Sigmoid colon (tissue), 6 donors: ENCODE measurements at regions not wholly inside any gene's neighbourhood (a gene's known extent, or its start where the extent isn't known, plus 50 kb on each side); places are given as distances from the start of the nearest gene placed in this dataset.

ENCODE experiments used
- DNase-seq: peaks from one replicate; pipeline ENCODE4 v3.0.0-alpha.2; 2019
- H3K27ac ChIP-seq, 4 donors: fragments of 200-600 bp; sonication (generic); one replicate each; pipeline ENCODE4 v1.5.1; 2016 to 2019; ENCODE audit warnings: mild to moderate bottlenecking in 1 of 4
- H3K27me3 ChIP-seq, 3 donors: fragments of 200-600 bp; sonication (generic); one replicate each; pipeline ENCODE4 v1.5.1; 2019; ENCODE audit warnings: mild to moderate bottlenecking in 1 of 3
- H3K36me3 ChIP-seq, 4 donors: fragments of 200-600 bp; sonication (generic); one replicate each; pipeline ENCODE4 v1.5.1; 2016 to 2019
- H3K4me1 ChIP-seq, 4 donors: fragments of 200-600 bp; sonication (generic); one replicate each; pipeline ENCODE4 v1.5.1; 2017 to 2019
- H3K4me3 ChIP-seq, 4 donors: fragments of 200-600 bp; sonication (generic); one replicate each; pipeline ENCODE4 v1.5.1; 2017 to 2019; ENCODE audit warnings: mild to moderate bottlenecking in 2 of 4, moderate library complexity in 1 of 4
- H3K9me3 ChIP-seq, 4 donors: fragments of 200-600 bp in 3 of 4; sonication (generic) in 3 of 4; one replicate each; pipeline versions ENCODE4 v1.5.1 to v1.6.1; 2013 to 2019
- EP300 ChIP-seq, 4 donors: sonication (generic); formaldehyde crosslinking; IDR thresholded peaks; one replicate each; pipeline ENCODE4 v1.6.1; 2017; ENCODE audit warnings: antibody characterized with exemption in 4 of 4
- POLR2A ChIP-seq, 2 donors: fragments of 450-650 bp; IDR thresholded peaks; one replicate each; pipeline ENCODE4 v1.6.1; 2016; ENCODE audit warnings: antibody characterized with exemption in 2 of 2, mild to moderate bottlenecking in 2 of 2, moderate library complexity in 2 of 2
- POLR2AphosphoS5 ChIP-seq, 4 donors: sonication (generic); formaldehyde crosslinking; IDR thresholded peaks; one replicate each; pipeline ENCODE4 v1.6.1; 2017; ENCODE audit warnings: antibody characterized with exemption in 4 of 4
- WGBS, 2 donors: extraction: QIAGEN DNeasy Blood & Tissue Kit; methylation state at CpG; one replicate each; pipeline ENCODE4 v1.1.7; 2013; 5-methylcytosine and 5-hydroxymethylcytosine counted together
- intact Hi-C: fragments of 100-400 bp; cut with DNase I; formaldehyde crosslinking; loops from one replicate; pipeline ENCODE4 v1.15.1; 2023
- TF ChIP-seq, protein P1 (sequence below), 4 experiments: fragments of 450-650 bp in 3 of 4; fragments of 200-600 bp in 1 of 4; IDR thresholded peaks; one replicate each; pipeline ENCODE4 v1.5.1; 2016 to 2019; ENCODE audit warnings: antibody characterized with exemption in 4 of 4, mild to moderate bottlenecking in 3 of 4, moderate library complexity in 2 of 4
- donor health status: healthy with polysubstance abuse.
- donor health status: healthy.

DNA sequence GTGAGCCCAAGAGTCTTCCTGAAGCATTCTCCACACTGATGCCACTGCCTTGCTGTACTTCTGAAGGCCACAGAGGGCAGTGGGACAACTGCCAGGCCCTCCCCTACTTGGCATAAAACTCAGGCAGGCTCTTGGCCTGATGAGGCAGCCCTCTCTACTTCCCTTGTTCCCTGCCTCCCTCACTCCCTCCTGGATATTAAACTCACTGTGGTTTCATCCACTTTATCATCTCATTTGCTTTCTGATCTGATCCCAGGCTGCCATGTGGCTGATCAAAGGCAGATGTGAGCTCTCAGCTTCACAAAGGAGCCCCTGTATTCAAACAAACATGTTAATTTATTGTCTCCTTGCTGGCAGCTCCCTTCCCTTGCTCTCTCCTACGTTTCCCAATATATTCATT is 533.5 kb downstream of the IGSF11 start:
- Histone ChIP-seq H3K27me3 (no peaks in the 10 kb centered on the region), H3K4me3 (no peak overlapping the region), H3K4me1 (peaks cover 0 to 22% (median 19%) of the 10 kb centered on the region in 4 donors), H3K9me3 (no peaks in the 10 kb centered on the region), H3K36me3 (no peaks in the 10 kb centered on the region), H3K27ac (peak overlapping the region in 3 of 4 donors; percentile 49 to 66 (median 64))
- TF ChIP-seq POLR2A (IDR thresholded peaks at IDR 0.05), result no peak
- TF ChIP-seq, protein P1, sequence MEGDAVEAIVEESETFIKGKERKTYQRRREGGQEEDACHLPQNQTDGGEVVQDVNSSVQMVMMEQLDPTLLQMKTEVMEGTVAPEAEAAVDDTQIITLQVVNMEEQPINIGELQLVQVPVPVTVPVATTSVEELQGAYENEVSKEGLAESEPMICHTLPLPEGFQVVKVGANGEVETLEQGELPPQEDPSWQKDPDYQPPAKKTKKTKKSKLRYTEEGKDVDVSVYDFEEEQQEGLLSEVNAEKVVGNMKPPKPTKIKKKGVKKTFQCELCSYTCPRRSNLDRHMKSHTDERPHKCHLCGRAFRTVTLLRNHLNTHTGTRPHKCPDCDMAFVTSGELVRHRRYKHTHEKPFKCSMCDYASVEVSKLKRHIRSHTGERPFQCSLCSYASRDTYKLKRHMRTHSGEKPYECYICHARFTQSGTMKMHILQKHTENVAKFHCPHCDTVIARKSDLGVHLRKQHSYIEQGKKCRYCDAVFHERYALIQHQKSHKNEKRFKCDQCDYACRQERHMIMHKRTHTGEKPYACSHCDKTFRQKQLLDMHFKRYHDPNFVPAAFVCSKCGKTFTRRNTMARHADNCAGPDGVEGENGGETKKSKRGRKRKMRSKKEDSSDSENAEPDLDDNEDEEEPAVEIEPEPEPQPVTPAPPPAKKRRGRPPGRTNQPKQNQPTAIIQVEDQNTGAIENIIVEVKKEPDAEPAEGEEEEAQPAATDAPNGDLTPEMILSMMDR (IDR thresholded peaks at IDR 0.05), result no peak
- TF ChIP-seq EP300 (IDR thresholded peaks at IDR 0.05), result no peak
- TF ChIP-seq POLR2AphosphoS5 (IDR thresholded peaks at IDR 0.05), result peak in 1 of 4 donors; percentile 27
- 7 to 19% methylated on average over 1 of the region's 1 CpG for WGBS, 2 donors
- DNase-seq, result peak; percentile 86
- intact Hi-C loops, result no loop called here

DNA sequence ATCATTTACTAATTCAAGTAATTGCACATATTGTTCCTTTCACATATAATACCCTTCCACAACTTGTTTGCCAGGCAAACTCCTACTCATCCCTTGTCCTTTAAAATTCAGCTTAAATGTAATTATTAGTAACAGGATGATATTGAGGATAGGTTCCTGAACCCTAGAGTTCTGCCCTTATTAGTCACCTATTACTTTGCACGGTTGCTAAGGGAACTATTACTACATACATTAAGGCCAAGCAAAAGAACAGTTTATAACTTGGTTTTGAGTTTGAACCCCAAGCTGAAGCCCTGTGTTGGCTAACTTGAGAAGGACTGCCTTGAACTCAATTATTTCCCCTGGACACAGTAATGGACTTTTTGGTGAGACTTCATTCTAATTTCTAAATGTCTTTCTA is 529.7 kb downstream of the IGSF11 start:
- Histone ChIP-seq H3K27me3 (no peaks in the 10 kb centered on the region), H3K9me3 (no peaks in the 10 kb centered on the region), H3K36me3 (no peaks in the 10 kb centered on the region), H3K4me1 (peaks cover 0 to 22% (median 19%) of the 10 kb centered on the region in 4 donors), H3K27ac (no peak overlapping the region), H3K4me3 (no peak overlapping the region)
- intact Hi-C loops, result no loop called here
- TF ChIP-seq POLR2A (IDR thresholded peaks at IDR 0.05) (no peak), EP300 (IDR thresholded peaks at IDR 0.05) (no peak), POLR2AphosphoS5 (IDR thresholded peaks at IDR 0.05) (no peak)
- TF ChIP-seq, protein P1 (IDR thresholded peaks at IDR 0.05), result no peak
- no peak for DNase-seq
- 87 to 100% methylated on average over 1 of the region's 1 CpG for WGBS, 2 donors

DNA sequence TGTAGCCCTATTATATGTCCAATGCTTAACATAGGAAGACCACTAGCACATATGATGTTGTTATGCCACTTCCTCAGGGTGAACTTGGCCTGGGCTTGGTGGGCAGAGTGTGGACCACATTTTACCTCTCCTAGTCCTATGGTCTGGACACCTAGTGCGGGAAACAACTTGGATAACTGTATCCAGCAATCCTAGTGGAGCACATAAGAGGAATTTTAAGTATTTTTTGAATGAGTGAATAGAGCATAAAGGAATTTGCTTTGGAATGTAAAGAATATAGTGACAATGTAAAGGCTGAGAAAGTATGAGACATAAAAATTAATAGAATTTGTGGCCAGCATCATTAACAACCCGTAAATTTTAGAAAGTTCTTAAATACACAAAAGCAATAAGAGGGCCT is 528.9 kb downstream of the IGSF11 start:
- no peak overlapping the region for H3K27ac ChIP-seq
- no peak for DNase-seq
- H3K27me3 ChIP-seq, result no peaks in the 10 kb centered on the region
- WGBS, 2 donors, result 87 to 89% methylated on average over 2 of the region's 2 CpGs
- intact Hi-C loops, result no loop called here
- H3K9me3 ChIP-seq, result no peaks in the 10 kb centered on the region
- peaks cover 0 to 17% (median 12%) of the 10 kb centered on the region in 4 donors for H3K4me1 ChIP-seq
- H3K4me3 ChIP-seq, result no peak overlapping the region
- H3K36me3 ChIP-seq, result no peaks in the 10 kb centered on the region
- no peak for TF ChIP-seq EP300 (IDR thresholded peaks at IDR 0.05)

DNA sequence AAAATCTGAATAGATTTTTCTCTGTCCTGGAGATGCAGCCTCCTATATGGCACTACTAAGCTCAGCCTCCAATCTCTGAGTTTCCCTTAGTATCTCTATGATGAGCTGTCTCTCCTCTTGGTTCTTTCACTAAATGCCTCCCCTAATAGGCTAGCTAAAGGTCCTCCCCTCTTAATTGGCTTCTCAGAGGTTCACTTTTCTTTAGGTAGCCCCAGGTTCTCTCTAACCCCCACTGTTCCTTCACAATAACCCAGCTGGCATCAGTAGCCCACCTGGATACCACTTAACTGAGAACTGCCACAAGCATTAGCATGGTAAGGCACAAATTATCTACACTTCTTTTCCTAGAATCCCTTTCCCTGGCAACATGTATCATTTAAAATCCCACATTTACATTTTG is 523.2 kb downstream of the IGSF11 start:
- H3K27ac ChIP-seq, result no peak overlapping the region
- DNase-seq, result no peak
- H3K4me1 ChIP-seq, result peaks cover 0 to 4% (median 0%) of the 10 kb centered on the region in 4 donors
- intact Hi-C loops, result no loop called here
- H3K27me3 ChIP-seq, result no peaks in the 10 kb centered on the region
- TF ChIP-seq, protein P1 (IDR thresholded peaks at IDR 0.05), result no peak
- TF ChIP-seq POLR2A (IDR thresholded peaks at IDR 0.05), result no peak
- no peak for TF ChIP-seq EP300 (IDR thresholded peaks at IDR 0.05)
- TF ChIP-seq POLR2AphosphoS5 (IDR thresholded peaks at IDR 0.05), result no peak
- no peaks in the 10 kb centered on the region for H3K9me3 ChIP-seq
- H3K36me3 ChIP-seq, result no peaks in the 10 kb centered on the region
- H3K4me3 ChIP-seq, result no peak overlapping the region

DNA sequence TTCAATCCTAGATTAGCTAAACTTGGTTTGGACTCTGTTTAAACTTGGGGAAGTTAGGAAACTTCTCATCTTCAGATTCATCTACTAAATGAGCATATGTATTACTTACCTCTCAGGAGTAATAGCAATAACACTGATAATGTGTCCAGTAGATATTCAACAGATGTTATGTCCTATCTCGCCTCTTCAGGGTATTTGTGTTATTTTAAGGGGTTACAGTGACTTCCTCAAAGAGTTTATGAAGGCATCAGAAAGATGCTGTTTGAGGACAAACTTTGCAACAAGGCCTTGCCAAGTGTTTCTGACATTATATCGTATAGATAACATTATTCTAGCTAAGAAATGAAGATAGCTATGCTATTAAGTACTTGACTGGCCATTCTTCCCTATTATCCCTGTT is 522.3 kb downstream of the IGSF11 start:
- no peaks in the 10 kb centered on the region for H3K36me3 ChIP-seq
- no peaks in the 10 kb centered on the region for H3K27me3 ChIP-seq
- no peak for DNase-seq
- intact Hi-C loops, result no loop called here
- H3K4me1 ChIP-seq, result peaks cover 0 to 4% (median 0%) of the 10 kb centered on the region in 4 donors
- TF ChIP-seq, protein P1 (IDR thresholded peaks at IDR 0.05), result no peak
- no peak for TF ChIP-seq POLR2AphosphoS5 (IDR thresholded peaks at IDR 0.05)
- no peak for TF ChIP-seq EP300 (IDR thresholded peaks at IDR 0.05)
- TF ChIP-seq POLR2A (IDR thresholded peaks at IDR 0.05), result no peak
- H3K27ac ChIP-seq, result no peak overlapping the region
- 74 to 84% methylated on average over 2 of the region's 2 CpGs for WGBS, 2 donors
- no peaks in the 10 kb centered on the region for H3K9me3 ChIP-seq
- H3K4me3 ChIP-seq, result no peak overlapping the region
